Stimulated activated CD4-positive, alpha-beta T cell treated with anti-CD3 and anti-CD28 coated beads, Interleukin-1b, Interleukin-23, amount 100 ng/mL, for 48 hours (primary cell): ENCODE measurements at regions not wholly inside any gene's neighbourhood (a gene's known extent, or its start where the extent isn't known, plus 50 kb on each side); places are given as distances from the start of the nearest gene placed in this dataset.
"Not testable (repeated sequence)": the region's sequence is repeated elsewhere in the genome, so short reads cannot be mapped to it uniquely, and the experiment has no call there.

Experiments used
- DNase-seq: peaks from one replicate; pipeline ENCODE4 v3.0.0-alpha.2; 2020

GRCh38 chr20:52004715-52005114, 186.9 kb downstream of the ZFP64 start:
- DNase-seq: no peak

- DNase-seq: no peak
Measured at GRCh38 chr20:52004018-52004417, 187.6 kb downstream of the ZFP64 start.

- DNase-seq: no peak
Measured at GRCh38 chr20:52003415-52003814, 188.2 kb downstream of the ZFP64 start.

GRCh38 chr20:52001999-52002666, 189.4 kb downstream of the ZFP64 start:
- no peak for DNase-seq

GRCh38 chr20:51997281-51997936, 194.2 kb downstream of the ZFP64 start:
- not testable (repeated sequence) for DNase-seq

- DNase-seq: no peak
Measured at GRCh38 chr20:51995551-51995951, 193.2 kb upstream of the SALL4 start.

- no peak for DNase-seq
Measured at GRCh38 chr20:51994751-51995417, 192.6 kb upstream of the SALL4 start.

GRCh38 chr20:51987812-51988211, 185.5 kb upstream of the SALL4 start:
- no peak for DNase-seq

GRCh38 chr20:51985013-51985415, 182.7 kb upstream of the SALL4 start:
- no peak for DNase-seq

GRCh38 chr20:51980277-51980676, 178.0 kb upstream of the SALL4 start:
- DNase-seq: no peak

- DNase-seq: no peak
Measured at GRCh38 chr20:51979226-51979625, 176.9 kb upstream of the SALL4 start.

GRCh38 chr20:51978070-51978501, 175.8 kb upstream of the SALL4 start:
- no peak for DNase-seq

GRCh38 chr20:51972056-51972455, 169.7 kb upstream of the SALL4 start:
- DNase-seq: no peak

- DNase-seq: no peak
Measured at GRCh38 chr20:51970858-51971257, 168.5 kb upstream of the SALL4 start.

- DNase-seq: no peak
Measured at GRCh38 chr20:51969191-51969590, 166.9 kb upstream of the SALL4 start.

- no peak for DNase-seq
Measured at GRCh38 chr20:51968151-51968550, 165.8 kb upstream of the SALL4 start.

GRCh38 chr20:51966296-51966971, 164.1 kb upstream of the SALL4 start:
- peak; percentile 3 for DNase-seq

- no peak for DNase-seq
Measured at GRCh38 chr20:51961964-51962761, 159.8 kb upstream of the SALL4 start.

GRCh38 chr20:51960047-51960675, 157.8 kb upstream of the SALL4 start:
- DNase-seq: no peak

GRCh38 chr20:51959066-51959542, 156.8 kb upstream of the SALL4 start:
- DNase-seq: no peak

GRCh38 chr20:51958099-51959065, 156.1 kb upstream of the SALL4 start:
- DNase-seq: no peak
